OCI-LY1 (cell line): ENCODE measurements at regions not wholly inside any gene's neighbourhood (a gene's known extent, or its start where the extent isn't known, plus 50 kb on each side); places are given as distances from the start of the nearest gene placed in this dataset.

ENCODE experiments used
- CTCF ChIP-seq: fragments of 200-600 bp; sonication (generic), shearing (Covaris generic); IDR thresholded peaks from 2 replicates; pipeline ENCODE4 v1.5.1; 2017; ENCODE audit warnings: mild to moderate bottlenecking, antibody characterized with exemption, low read length, moderate library complexity, mixed read lengths
- EZH2 ChIP-seq: fragments of 200-600 bp; sonication (generic), shearing (Covaris generic); IDR thresholded peaks from 2 replicates; pipeline ENCODE4 v1.8.0; 2017; ENCODE audit warnings: borderline replicate concordance, mixed run types, mild to moderate bottlenecking, antibody characterized with exemption, low read length, moderate library complexity, mixed read lengths

- TF ChIP-seq EZH2 (no peak), CTCF (no peak)
These were observed 196.6 kb upstream of the KIAA1217 start for GRCh38 chr10:24012249-24012803.
